ENCODE measurements at regions not wholly inside any gene's neighbourhood (a gene's known extent, or its start where the extent isn't known, plus 50 kb on each side); places are given as distances from the start of the nearest gene placed in this dataset.
"Not testable (repeated sequence)": the region's sequence is repeated elsewhere in the genome, so short reads cannot be mapped to it uniquely, and the experiment has no call there.

- in situ Hi-C loops (cut with HindIII; ENCODE audit: low pct_unique_long_range_greater_than_20kb, low sequenced_read_pairs) = no loop called here
- DNase-seq (ENCODE audit: low read depth in 1 of 2, low spot score in 1 of 2) = no peak
- TF ChIP-seq JUND (IDR thresholded peaks at IDR 0.05; ENCODE audit: low read depth) = no peak
Observed at GRCh38 chr2:187867165-187867564, 312.9 kb upstream of the TFPI start.

GRCh38 chr2:187869195-187869594 lies 315.0 kb upstream of the TFPI start:
- TF ChIP-seq JUND (IDR thresholded peaks at IDR 0.05; ENCODE audit: low read depth) = no peak
- in situ Hi-C loops (cut with HindIII; ENCODE audit: low pct_unique_long_range_greater_than_20kb, low sequenced_read_pairs) = no loop called here
- DNase-seq (ENCODE audit: low read depth in 1 of 2, low spot score in 1 of 2) = no peak

DNA sequence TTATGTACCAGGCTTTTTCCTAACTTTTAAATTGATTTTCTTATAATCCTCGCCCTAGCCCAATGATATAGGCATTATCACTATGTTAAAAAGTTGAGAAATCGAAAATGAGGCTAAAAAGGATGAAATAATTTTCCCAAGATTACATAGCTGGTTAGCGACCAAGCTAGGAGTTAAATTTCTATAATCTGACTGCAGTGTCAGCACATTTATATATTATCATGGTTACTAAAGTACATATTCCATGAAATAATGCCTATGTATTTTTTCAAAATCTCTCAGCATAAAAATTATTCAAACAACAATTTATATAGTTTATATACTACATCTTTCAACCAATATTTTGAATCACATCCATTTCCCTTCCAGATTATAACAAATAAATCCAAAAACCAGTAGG lies 317.3 kb upstream of the TFPI start:
- in situ Hi-C loops (cut with HindIII; ENCODE audit: low pct_unique_long_range_greater_than_20kb, low sequenced_read_pairs) = no loop called here
- DNase-seq (ENCODE audit: low read depth in 1 of 2, low spot score in 1 of 2) = no peak
- TF ChIP-seq JUND (IDR thresholded peaks at IDR 0.05; ENCODE audit: low read depth) = no peak

- no peak for DNase-seq (ENCODE audit: low read depth in 1 of 2, low spot score in 1 of 2)
- in situ Hi-C loops (cut with HindIII; ENCODE audit: low pct_unique_long_range_greater_than_20kb, low sequenced_read_pairs) = no loop called here
- TF ChIP-seq JUND (IDR thresholded peaks at IDR 0.05; ENCODE audit: low read depth) = no peak
Observed at GRCh38 chr2:187873132-187873531, 318.9 kb upstream of the TFPI start.

DNA sequence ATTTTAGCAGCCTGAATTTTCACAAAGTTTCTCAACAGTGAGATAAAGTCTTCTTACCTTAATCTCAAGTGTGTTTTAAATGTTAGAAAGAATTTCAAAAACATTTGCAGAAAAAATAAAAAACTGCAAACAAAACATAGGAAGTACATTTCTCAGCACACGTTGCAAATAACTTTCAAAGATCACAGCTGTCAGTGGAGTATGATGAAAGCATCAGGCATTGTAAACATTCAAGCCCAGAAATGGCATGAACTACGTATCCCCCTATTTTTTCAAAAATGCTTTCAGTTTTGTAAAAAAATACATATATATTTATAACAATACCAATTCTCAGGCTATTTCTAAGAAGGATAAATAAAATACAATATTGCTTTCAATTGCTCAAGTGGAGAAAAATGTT lies 320.6 kb upstream of the TFPI start:
- no peak for TF ChIP-seq JUND (IDR thresholded peaks at IDR 0.05; ENCODE audit: low read depth)
- in situ Hi-C loops (cut with HindIII; ENCODE audit: low pct_unique_long_range_greater_than_20kb, low sequenced_read_pairs) = no loop called here
- no peak for DNase-seq (ENCODE audit: low read depth in 1 of 2, low spot score in 1 of 2)

GRCh38 chr2:187875261-187876141 lies 321.3 kb upstream of the TFPI start:
- no peak for TF ChIP-seq JUND (IDR thresholded peaks at IDR 0.05; ENCODE audit: low read depth)
- DNase-seq (ENCODE audit: low read depth in 1 of 2, low spot score in 1 of 2) = no peak
- in situ Hi-C loops (cut with HindIII; ENCODE audit: low pct_unique_long_range_greater_than_20kb, low sequenced_read_pairs) = no loop called here

DNA sequence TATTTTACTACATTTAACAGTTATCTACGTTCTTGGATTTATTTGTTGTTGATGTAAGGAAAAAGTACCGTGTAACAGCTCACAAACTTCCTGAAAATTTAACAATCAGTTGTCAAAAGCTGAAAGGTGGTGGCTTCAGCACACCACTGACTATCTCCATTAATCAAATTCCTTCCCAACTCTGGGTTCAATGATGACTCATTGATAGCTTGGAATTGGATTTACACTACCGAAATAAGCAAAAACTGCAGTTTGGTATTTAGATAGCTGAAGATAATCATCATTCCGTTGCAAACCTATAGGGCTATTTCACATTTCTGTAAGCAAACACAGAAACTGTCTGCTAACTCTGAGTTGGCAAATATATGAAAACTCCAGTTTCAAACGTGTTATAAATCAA lies 322.3 kb upstream of the TFPI start:
- in situ Hi-C loops (cut with HindIII; ENCODE audit: low pct_unique_long_range_greater_than_20kb, low sequenced_read_pairs) = no loop called here
- TF ChIP-seq JUND (IDR thresholded peaks at IDR 0.05; ENCODE audit: low read depth) = no peak
- no peak for DNase-seq (ENCODE audit: low read depth in 1 of 2, low spot score in 1 of 2)

DNA sequence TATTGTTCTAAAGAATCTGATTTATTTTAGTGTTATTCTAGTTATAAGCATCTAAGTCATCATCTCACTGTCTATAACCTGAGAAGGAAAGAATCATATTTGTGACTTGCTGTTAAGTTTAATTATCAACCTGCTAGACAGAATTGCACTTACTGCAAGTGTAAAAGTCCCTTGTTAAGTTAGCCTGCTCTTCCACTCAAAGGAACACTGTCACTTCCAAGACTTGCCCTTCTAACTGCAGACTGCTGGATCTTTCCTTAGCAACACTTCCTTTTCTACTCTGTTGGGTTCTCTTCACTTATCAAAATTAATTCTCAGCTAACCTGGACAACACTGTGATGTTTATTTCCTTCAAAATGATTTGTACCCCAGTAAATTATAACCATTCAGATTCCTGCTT lies 323.2 kb upstream of the TFPI start:
- TF ChIP-seq JUND (IDR thresholded peaks at IDR 0.05; ENCODE audit: low read depth) = no peak
- DNase-seq (ENCODE audit: low read depth in 1 of 2, low spot score in 1 of 2) = no peak
- in situ Hi-C loops (cut with HindIII; ENCODE audit: low pct_unique_long_range_greater_than_20kb, low sequenced_read_pairs) = no loop called here

DNA sequence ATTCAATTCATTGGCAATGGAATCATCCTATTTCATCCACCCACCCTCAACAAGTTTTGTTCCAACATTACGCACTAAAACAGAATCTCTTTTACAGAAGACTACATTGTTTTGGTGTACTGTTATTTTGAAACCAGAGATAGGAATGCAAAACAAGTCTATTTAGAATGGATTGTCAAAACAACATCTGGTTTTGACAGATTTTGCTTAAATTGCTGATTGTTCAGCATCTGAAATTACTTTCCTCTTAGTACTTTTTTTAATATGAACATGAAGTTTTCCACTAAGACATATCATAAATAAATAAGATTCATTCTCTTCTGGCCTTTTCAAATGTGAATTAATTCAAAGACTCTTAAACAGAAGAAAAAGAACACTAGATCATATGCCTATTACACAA lies 323.9 kb upstream of the TFPI start:
- in situ Hi-C loops (cut with HindIII; ENCODE audit: low pct_unique_long_range_greater_than_20kb, low sequenced_read_pairs) = no loop called here
- no peak for DNase-seq (ENCODE audit: low read depth in 1 of 2, low spot score in 1 of 2)
- no peak for TF ChIP-seq JUND (IDR thresholded peaks at IDR 0.05; ENCODE audit: low read depth)

GRCh38 chr2:187879491-187879890 lies 325.3 kb upstream of the TFPI start:
- in situ Hi-C loops (cut with HindIII; ENCODE audit: low pct_unique_long_range_greater_than_20kb, low sequenced_read_pairs) = no loop called here
- no peak for DNase-seq (ENCODE audit: low read depth in 1 of 2, low spot score in 1 of 2)
- TF ChIP-seq JUND (IDR thresholded peaks at IDR 0.05; ENCODE audit: low read depth) = no peak

GRCh38 chr2:187884003-187884402 lies 329.8 kb upstream of the TFPI start:
- no peak for DNase-seq (ENCODE audit: low read depth in 1 of 2, low spot score in 1 of 2)
- no peak for TF ChIP-seq JUND (IDR thresholded peaks at IDR 0.05; ENCODE audit: low read depth)
- in situ Hi-C loops (cut with HindIII; ENCODE audit: low pct_unique_long_range_greater_than_20kb, low sequenced_read_pairs) = no loop called here

DNA sequence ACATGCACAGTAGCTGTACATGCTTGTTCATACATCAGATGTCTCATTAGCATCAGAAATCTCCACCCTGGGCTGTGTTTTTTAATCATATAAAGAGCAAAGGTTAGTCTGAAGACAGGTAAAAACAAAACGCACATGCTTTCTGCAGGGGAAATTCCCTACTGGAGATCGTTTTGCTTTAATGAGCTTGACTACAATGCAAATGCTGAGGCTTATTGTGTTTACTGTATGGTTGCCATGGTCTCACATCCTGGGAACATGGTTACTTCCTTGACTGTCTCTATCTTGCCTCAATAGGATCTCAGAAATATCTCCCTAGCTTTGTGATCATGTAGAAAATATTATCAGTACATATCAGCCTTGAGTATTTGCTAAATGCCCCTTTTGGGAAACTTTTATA lies 336.5 kb upstream of the TFPI start:
- TF ChIP-seq JUND (IDR thresholded peaks at IDR 0.05; ENCODE audit: low read depth) = no peak

DNA sequence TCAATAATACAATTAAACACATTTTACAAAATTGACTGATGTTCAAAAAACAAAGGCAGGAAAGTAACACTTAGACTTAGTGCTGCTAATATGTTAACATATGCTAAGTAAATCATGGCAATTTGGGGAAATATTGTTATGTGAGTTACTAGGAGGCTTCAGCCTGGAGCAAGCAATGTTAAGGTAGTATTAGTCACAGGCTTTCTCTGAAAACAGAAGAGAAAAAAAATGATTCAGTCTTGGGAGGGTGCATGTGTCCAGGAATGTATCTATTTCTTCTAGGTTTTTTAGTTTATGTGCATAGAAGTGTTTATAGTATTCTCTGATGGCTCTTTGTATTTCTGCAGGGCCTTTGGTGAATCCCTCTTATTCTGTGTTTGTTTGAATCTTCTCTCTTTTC lies 345.8 kb upstream of the TFPI start:
- in situ Hi-C loops (cut with HindIII; ENCODE audit: low pct_unique_long_range_greater_than_20kb, low sequenced_read_pairs) = no loop called here
- no peak for DNase-seq (ENCODE audit: low read depth in 1 of 2, low spot score in 1 of 2)
- TF ChIP-seq JUND (IDR thresholded peaks at IDR 0.05; ENCODE audit: low read depth) = no peak

More for the DNA sequence above, 336.5 kb upstream of the TFPI start:
- in situ Hi-C loops (cut with HindIII; ENCODE audit: low pct_unique_long_range_greater_than_20kb, low sequenced_read_pairs) = no loop called here
- DNase-seq (ENCODE audit: low read depth in 1 of 2, low spot score in 1 of 2) = no peak

DNA sequence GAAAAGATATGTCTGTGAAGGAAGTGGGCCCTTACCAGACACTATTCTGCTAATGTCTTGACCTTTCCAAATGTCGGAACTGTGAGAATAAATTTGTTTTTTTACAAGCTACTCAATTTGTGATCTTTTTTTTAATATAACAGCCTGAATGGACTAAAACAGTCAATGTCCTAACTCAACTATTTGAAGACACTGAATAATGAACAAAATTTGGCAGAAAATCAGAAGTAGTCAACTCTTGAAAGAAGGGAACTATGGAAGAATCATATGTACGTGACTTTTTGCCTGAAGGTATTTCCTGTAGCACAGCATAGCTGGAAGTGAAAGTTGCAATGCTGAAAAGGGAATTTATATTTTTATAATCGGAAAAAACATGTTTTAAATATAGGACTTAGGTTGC lies 351.8 kb upstream of the TFPI start:
- DNase-seq (ENCODE audit: low read depth in 1 of 2, low spot score in 1 of 2) = no peak
- no peak for TF ChIP-seq JUND (IDR thresholded peaks at IDR 0.05; ENCODE audit: low read depth)
- in situ Hi-C loops (cut with HindIII; ENCODE audit: low pct_unique_long_range_greater_than_20kb, low sequenced_read_pairs) = no loop called here

- DNase-seq (ENCODE audit: low read depth in 1 of 2, low spot score in 1 of 2); in situ Hi-C loops (cut with HindIII; ENCODE audit: low pct_unique_long_range_greater_than_20kb, low sequenced_read_pairs): not testable (repeated sequence)
Observed at GRCh38 chr2:187910922-187911321, 356.7 kb upstream of the TFPI start.

Measured in T47D (cell line).